ENCODE measurements at regions not wholly inside any gene's neighbourhood (a gene's known extent, or its start where the extent isn't known, plus 50 kb on each side); places are given as distances from the start of the nearest gene placed in this dataset.

GRCh38 chr3:34292605-34293300, 494.3 kb downstream of the PDCD6IP start:
- TF ChIP-seq EZH2 (IDR thresholded peaks at IDR 0.05; ENCODE audit: low read length): no peak
- no peak for TF ChIP-seq CTCF (optimal IDR thresholded peaks at IDR 0.05 in 1 of 3, IDR thresholded peaks at IDR 0.05 in 1 of 3, conservative IDR thresholded peaks at IDR 0.05 in 1 of 3; ENCODE audit: extremely low read depth in 1 of 3, insufficient read depth in 2 of 3, low read length in 3 of 3)
- dilution Hi-C loops (cut with MboI; ENCODE audit: extremely low pct_ligation_motif_present, low sequenced_read_pairs): no loop called here
- Histone ChIP-seq H3K4me1 (ENCODE audit: control insufficient read depth, extremely low read depth, insufficient read depth, low read length) (no peaks in the 10 kb centered on the region), H3K9me3 (ENCODE audit: control insufficient read depth, low read depth, low read length) (no peaks in the 10 kb centered on the region), H3K79me2 (ENCODE audit: control insufficient read depth, insufficient read depth, low read length) (no peaks in the 10 kb centered on the region), H2AFZ (ENCODE audit: control insufficient read depth, low read length) (no peak overlapping the region), H4K20me1 (ENCODE audit: control insufficient read depth, extremely low read depth, insufficient read depth, low read length) (no peaks in the 10 kb centered on the region), H3K4me2 (ENCODE audit: control insufficient read depth, extremely low read depth, insufficient read depth, low read depth, low read length) (no peak overlapping the region), H3K27ac (ENCODE audit: control insufficient read depth, insufficient read depth, low read length) (no peak overlapping the region), H3K36me3 (ENCODE audit: control insufficient read depth in 2 of 2, extremely low read depth in 1 of 2, insufficient read depth in 2 of 2, low read length in 2 of 2) (no peaks in the 10 kb centered on the region), H3K9me1 (ENCODE audit: control insufficient read depth, extremely low read depth, insufficient read depth, low read length) (no peaks in the 10 kb centered on the region), H3K27me3 (ENCODE audit: control insufficient read depth, extremely low read depth, insufficient read depth, low read length) (no peaks in the 10 kb centered on the region), H3K4me3 (ENCODE audit: control insufficient read depth in 2 of 3, extremely low read depth in 1 of 3, insufficient read depth in 2 of 3, low read depth in 1 of 3, low read length in 3 of 3) (no peak overlapping the region), H3K9ac (ENCODE audit: control insufficient read depth, extremely low read depth, insufficient read depth, low read length) (no peak overlapping the region)
- DNase-seq (ENCODE audit: low read depth, low spot score) (no peak), FAIRE-seq (no peak)

GRCh38 chr3:34294240-34294639, 495.8 kb downstream of the PDCD6IP start:
- no peaks in the 10 kb centered on the region for H3K9me3 ChIP-seq (ENCODE audit: control insufficient read depth, low read depth, low read length)
- dilution Hi-C loops (cut with MboI; ENCODE audit: extremely low pct_ligation_motif_present, low sequenced_read_pairs): no loop called here
- H3K4me2 ChIP-seq (ENCODE audit: control insufficient read depth, extremely low read depth, insufficient read depth, low read depth, low read length): no peak overlapping the region
- H3K4me3 ChIP-seq (ENCODE audit: control insufficient read depth in 2 of 3, extremely low read depth in 1 of 3, insufficient read depth in 2 of 3, low read depth in 1 of 3, low read length in 3 of 3): no peak overlapping the region
- TF ChIP-seq CTCF (optimal IDR thresholded peaks at IDR 0.05 in 1 of 3, IDR thresholded peaks at IDR 0.05 in 1 of 3, conservative IDR thresholded peaks at IDR 0.05 in 1 of 3; ENCODE audit: extremely low read depth in 1 of 3, insufficient read depth in 2 of 3, low read length in 3 of 3) (no peak), EZH2 (IDR thresholded peaks at IDR 0.05; ENCODE audit: low read length) (no peak)
- no peak overlapping the region for H3K9ac ChIP-seq (ENCODE audit: control insufficient read depth, extremely low read depth, insufficient read depth, low read length)
- H3K9me1 ChIP-seq (ENCODE audit: control insufficient read depth, extremely low read depth, insufficient read depth, low read length): no peaks in the 10 kb centered on the region
- no peaks in the 10 kb centered on the region for H3K36me3 ChIP-seq (ENCODE audit: control insufficient read depth in 2 of 2, extremely low read depth in 1 of 2, insufficient read depth in 2 of 2, low read length in 2 of 2)
- H4K20me1 ChIP-seq (ENCODE audit: control insufficient read depth, extremely low read depth, insufficient read depth, low read length): no peaks in the 10 kb centered on the region
- DNase-seq (ENCODE audit: low read depth, low spot score): no peak
- no peak overlapping the region for H3K27ac ChIP-seq (ENCODE audit: control insufficient read depth, insufficient read depth, low read length)
- no peak for FAIRE-seq
- no peaks in the 10 kb centered on the region for H3K79me2 ChIP-seq (ENCODE audit: control insufficient read depth, insufficient read depth, low read length)
- no peaks in the 10 kb centered on the region for H3K4me1 ChIP-seq (ENCODE audit: control insufficient read depth, extremely low read depth, insufficient read depth, low read length)
- H2AFZ ChIP-seq (ENCODE audit: control insufficient read depth, low read length): no peak overlapping the region
- H3K27me3 ChIP-seq (ENCODE audit: control insufficient read depth, extremely low read depth, insufficient read depth, low read length): no peaks in the 10 kb centered on the region

Data from keratinocyte (primary cell).